Heart left ventricle (tissue), 13 donors: ENCODE measurements at regions not wholly inside any gene's neighbourhood (a gene's known extent, or its start where the extent isn't known, plus 50 kb on each side); places are given as distances from the start of the nearest gene placed in this dataset.

Experiments used
- CTCF ChIP-seq, 12 donors: fragments of 200-600 bp; sonication (generic) in 4 of 12; IDR thresholded peaks; one replicate each; pipeline versions ENCODE4 v1.5.0 to v1.8.0; 2018 to 2022; ENCODE audit warnings: antibody characterized with exemption in 12 of 12, mild to moderate bottlenecking in 5 of 12
- POLR2A ChIP-seq, 2 donors: fragments of 450-650 bp; IDR thresholded peaks; one replicate each; pipeline ENCODE4 v1.6.1; 2017; ENCODE audit warnings: antibody characterized with exemption in 2 of 2, mild to moderate bottlenecking in 2 of 2, moderate library complexity in 2 of 2
- donor health status: ischemic (EF 13 %, LVEDD 7.1; RV severe dilation, severe dysfunction).
- donor health status: DM: no; HTN: yes; CAD: no.
- donor health status: DM: no; HTN: no; CAD: no.
- donor health status: ischemic (EF 25% LVEDD 6.9; RV normal size, moderate dysfunction).
- donor health status: ischemic (EF 25% LVEDD 5.7; RV mildly dilated, moderate dysfunction).
- donor health status: ischemic (EF 35%, LVEDD 5.7; RV mildly dilated, moderate dysfunction).
- donor health status: nonischemic (EF 11% LVEDD 7.7; RV severe dilation, severe dysfunction).
- donor health status: DM: yes; HTN: yes; CAD: no.
- donor health status: PGD.
- donor health status: ischemic (EF 29% LVEDD 5.4; RV normal size, mild dysfunction).
- donor health status: nonischemic (EF 23%, LVEDD 6.1; RV moderate dilation, normal function).

- TF ChIP-seq CTCF (IDR thresholded peaks at IDR 0.05), result no peak
- TF ChIP-seq POLR2A (IDR thresholded peaks at IDR 0.05), result no peak
Observed at GRCh38 chr3:69448877-69449276, 63.0 kb upstream of the FRMD4B start.
